Left lung (tissue), 4 donors: ENCODE measurements at regions not wholly inside any gene's neighbourhood (a gene's known extent, or its start where the extent isn't known, plus 50 kb on each side); places are given as distances from the start of the nearest gene placed in this dataset.

Experiments used
- ATAC-seq: fragments of 200-7000 bp; cut with Tn5 transposase; one replicate; pipeline ENCODE4 v1.9.1; 2020; ENCODE audit warnings: moderate library complexity
- DNase-seq, 4 donors: peaks; one replicate each; pipeline ENCODE4 v3.0.0-alpha.2; 2013 to 2020
- H3K27ac ChIP-seq, 2 donors: fragments of 200-600 bp; sonication (generic) in 1 of 2; one replicate each; pipeline versions ENCODE4 v1.5.0 to v1.8.0; 2020 to 2021
- H3K27me3 ChIP-seq, 2 donors: fragments of 200-600 bp; sonication (generic) in 1 of 2; one replicate each; pipeline versions ENCODE4 v1.5.0 to v1.8.0; 2020 to 2021
- H3K36me3 ChIP-seq, 2 donors: fragments of 200-600 bp; sonication (generic) in 1 of 2; one replicate each; pipeline versions ENCODE4 v1.5.0 to v1.8.0; 2020 to 2021
- H3K4me1 ChIP-seq, 2 donors: fragments of 200-600 bp; one replicate each; pipeline ENCODE4 v1.8.0; 2021
- H3K4me3 ChIP-seq, 2 donors: fragments of 200-600 bp; sonication (generic) in 1 of 2; one replicate each; pipeline versions ENCODE4 v1.5.0 to v1.8.0; 2020 to 2021; ENCODE audit warnings: mild to moderate bottlenecking in 1 of 2
- H3K9me3 ChIP-seq, 2 donors: fragments of 200-600 bp; sonication (generic) in 1 of 2; one replicate each; pipeline versions ENCODE4 v1.5.0 to v1.8.0; 2020 to 2021
- CTCF ChIP-seq, 2 donors: fragments of 200-600 bp; sonication (generic) in 1 of 2; IDR thresholded peaks; one replicate each; pipeline versions ENCODE4 v1.5.0 to v1.8.0; 2021; ENCODE audit warnings: antibody characterized with exemption in 2 of 2
- intact Hi-C, 2 donors: fragments of 100-400 bp; cut with DNase I; formaldehyde crosslinking; loops; one replicate each; pipeline versions ENCODE4 v1.11.2 to v1.14.2; 2022
- donor health status: DM: no; HTN: yes; CAD: no.
- donor health status: DM: no; HTN: no; CAD: no.

DNA sequence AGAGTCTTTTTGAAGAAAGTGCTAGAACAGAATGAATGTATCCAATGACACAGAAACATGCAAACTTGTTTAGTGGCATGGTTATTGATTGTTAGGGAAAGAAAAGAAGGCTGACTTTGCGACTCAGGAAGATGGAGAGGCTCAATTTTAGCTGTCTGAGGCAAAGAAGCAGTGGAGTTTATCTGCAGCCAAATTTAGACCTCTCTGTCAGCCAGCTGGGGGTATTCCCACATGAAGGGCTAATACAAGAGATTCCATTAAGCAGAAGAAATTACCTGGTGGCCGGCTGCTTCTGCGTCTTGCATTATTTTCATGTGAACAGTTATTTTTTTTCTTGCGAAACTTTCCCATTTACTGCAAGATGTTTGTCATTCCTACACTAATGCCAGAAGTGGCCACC lies 240.2 kb upstream of the NBEA start:
- intact Hi-C loops = no loop called here
- Histone ChIP-seq H3K9me3 (no peaks in the 10 kb centered on the region), H3K4me1 (no peaks in the 10 kb centered on the region), H3K4me3 (no peak overlapping the region), H3K27me3 (no peaks in the 10 kb centered on the region), H3K36me3 (no peaks in the 10 kb centered on the region), H3K27ac (no peak overlapping the region)
- ATAC-seq = no peak
- DNase-seq = no peak
- no peak for TF ChIP-seq CTCF (IDR thresholded peaks at IDR 0.05)

GRCh38 chr13:34708566-34709313 lies 233.3 kb upstream of the NBEA start:
- Histone ChIP-seq H3K4me3 (no peak overlapping the region), H3K27me3 (no peaks in the 10 kb centered on the region), H3K4me1 (no peaks in the 10 kb centered on the region), H3K9me3 (no peaks in the 10 kb centered on the region), H3K36me3 (no peaks in the 10 kb centered on the region), H3K27ac (no peak overlapping the region)
- TF ChIP-seq CTCF (IDR thresholded peaks at IDR 0.05) = no peak
- DNase-seq = peak in 2 of 4 donors; percentile 10 to 26
- no peak for ATAC-seq
- intact Hi-C loops = no loop called here

GRCh38 chr13:34719060-34719875 lies 222.8 kb upstream of the NBEA start:
- Histone ChIP-seq H3K9me3 (peaks cover 0 to 9% of the 10 kb centered on the region in 2 donors), H3K27ac (no peak overlapping the region), H3K4me3 (no peak overlapping the region), H3K27me3 (no peaks in the 10 kb centered on the region), H3K36me3 (no peaks in the 10 kb centered on the region), H3K4me1 (no peaks in the 10 kb centered on the region)
- ATAC-seq = no peak
- intact Hi-C loops = no loop called here
- TF ChIP-seq CTCF (IDR thresholded peaks at IDR 0.05) = no peak
- DNase-seq = no peak

- H3K9me3 ChIP-seq = peaks cover 0 to 9% of the 10 kb centered on the region in 2 donors
- H3K36me3 ChIP-seq = no peaks in the 10 kb centered on the region
- DNase-seq = no peak
- H3K4me1 ChIP-seq = no peaks in the 10 kb centered on the region
- intact Hi-C loops = no loop called here
- ATAC-seq = no peak
- no peak overlapping the region for H3K27ac ChIP-seq
- H3K27me3 ChIP-seq = no peaks in the 10 kb centered on the region
- no peak for TF ChIP-seq CTCF (IDR thresholded peaks at IDR 0.05)
- no peak overlapping the region for H3K4me3 ChIP-seq
Observed at GRCh38 chr13:34720618-34721017, 221.5 kb upstream of the NBEA start.
